ENCODE measurements at regions not wholly inside any gene's neighbourhood (a gene's known extent, or its start where the extent isn't known, plus 50 kb on each side); places are given as distances from the start of the nearest gene placed in this dataset.

DNA sequence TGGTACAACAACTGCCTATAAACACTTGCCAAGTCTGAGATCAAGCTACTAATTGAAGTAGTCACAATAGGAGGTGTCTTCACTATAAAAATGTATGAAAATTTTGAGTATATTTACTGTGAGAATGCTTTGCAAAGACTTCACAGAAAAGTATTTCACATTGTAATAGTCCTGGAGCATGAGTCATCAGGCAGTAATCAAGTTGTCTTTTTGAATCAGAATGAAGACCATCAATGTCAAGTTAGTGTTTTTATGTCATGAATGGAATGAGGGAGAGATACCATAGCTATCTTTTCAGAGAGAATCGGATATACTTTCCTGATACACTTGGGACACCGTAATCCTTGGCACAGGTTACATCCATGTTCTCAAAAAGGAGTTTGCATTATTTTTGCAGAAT is 466.9 kb upstream of the ARRDC3 start:
- Histone ChIP-seq H3K4me3 (ENCODE audit: low read length) (no peak overlapping the region), H3K4me2 (ENCODE audit: low read length) (no peak overlapping the region)

DNA sequence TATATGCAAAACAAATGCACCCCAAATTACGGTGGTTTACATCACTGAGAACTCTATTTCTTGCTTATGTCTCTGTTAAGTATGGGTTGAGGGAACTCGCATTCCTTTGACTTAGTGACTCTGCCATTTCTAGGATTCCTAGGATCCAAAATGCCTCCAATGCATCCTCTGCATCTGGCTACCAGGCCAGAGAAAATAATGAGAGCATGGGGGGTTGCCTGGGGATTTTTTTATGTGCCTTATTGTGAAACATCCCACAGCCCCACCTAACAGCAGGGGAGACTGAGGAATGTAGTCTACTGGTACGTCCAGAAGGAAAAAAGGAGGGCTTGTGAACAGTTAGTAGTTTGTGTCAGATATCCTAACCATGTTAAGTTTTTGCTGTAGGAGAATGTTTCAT is 466.0 kb upstream of the ARRDC3 start:
- Histone ChIP-seq H3K9me2 (replicated peaks; ENCODE audit: control insufficient read depth, low read length) (no peaks in the 10 kb centered on the region), H3K4me2 (ENCODE audit: low read length) (no peak overlapping the region), H3K36me3 (ENCODE audit: control insufficient read depth, low read length) (no peaks in the 10 kb centered on the region), H3K79me2 (ENCODE audit: control insufficient read depth, low read length) (no peaks in the 10 kb centered on the region), H3K4me3 (ENCODE audit: low read length) (no peak overlapping the region), H3K27me3 (ENCODE audit: control insufficient read depth, low read length) (no peaks in the 10 kb centered on the region), H3K27ac (ENCODE audit: low read depth, low read length) (no peak overlapping the region), H3K9me3 (ENCODE audit: control insufficient read depth, insufficient read depth, low read length) (no peaks in the 10 kb centered on the region), H3F3A (ENCODE audit: control insufficient read depth, insufficient read depth) (no peaks in the 10 kb centered on the region), H3K4me1 (ENCODE audit: control insufficient read depth, low read length) (no peaks in the 10 kb centered on the region), H4K20me1 (ENCODE audit: control insufficient read depth, insufficient read depth, low read depth, low read length) (no peaks in the 10 kb centered on the region)
- TF ChIP-seq EZH2phosphoT487 (IDR thresholded peaks at IDR 0.05; ENCODE audit: borderline replicate concordance, low read length) = no peak
- TF ChIP-seq, protein P1, sequence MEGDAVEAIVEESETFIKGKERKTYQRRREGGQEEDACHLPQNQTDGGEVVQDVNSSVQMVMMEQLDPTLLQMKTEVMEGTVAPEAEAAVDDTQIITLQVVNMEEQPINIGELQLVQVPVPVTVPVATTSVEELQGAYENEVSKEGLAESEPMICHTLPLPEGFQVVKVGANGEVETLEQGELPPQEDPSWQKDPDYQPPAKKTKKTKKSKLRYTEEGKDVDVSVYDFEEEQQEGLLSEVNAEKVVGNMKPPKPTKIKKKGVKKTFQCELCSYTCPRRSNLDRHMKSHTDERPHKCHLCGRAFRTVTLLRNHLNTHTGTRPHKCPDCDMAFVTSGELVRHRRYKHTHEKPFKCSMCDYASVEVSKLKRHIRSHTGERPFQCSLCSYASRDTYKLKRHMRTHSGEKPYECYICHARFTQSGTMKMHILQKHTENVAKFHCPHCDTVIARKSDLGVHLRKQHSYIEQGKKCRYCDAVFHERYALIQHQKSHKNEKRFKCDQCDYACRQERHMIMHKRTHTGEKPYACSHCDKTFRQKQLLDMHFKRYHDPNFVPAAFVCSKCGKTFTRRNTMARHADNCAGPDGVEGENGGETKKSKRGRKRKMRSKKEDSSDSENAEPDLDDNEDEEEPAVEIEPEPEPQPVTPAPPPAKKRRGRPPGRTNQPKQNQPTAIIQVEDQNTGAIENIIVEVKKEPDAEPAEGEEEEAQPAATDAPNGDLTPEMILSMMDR (IDR thresholded peaks at IDR 0.05; ENCODE audit: low read depth, low read length, poor library complexity, severe bottlenecking) = no peak

More for the DNA sequence above, 466.9 kb upstream of the ARRDC3 start:
- H3K4me1 ChIP-seq (ENCODE audit: control insufficient read depth, low read length) = no peaks in the 10 kb centered on the region
- H3K27me3 ChIP-seq (ENCODE audit: control insufficient read depth, low read length) = no peaks in the 10 kb centered on the region
- no peaks in the 10 kb centered on the region for H3K79me2 ChIP-seq (ENCODE audit: control insufficient read depth, low read length)
- H3F3A ChIP-seq (ENCODE audit: control insufficient read depth, insufficient read depth) = no peaks in the 10 kb centered on the region
- TF ChIP-seq, protein P1 (IDR thresholded peaks at IDR 0.05; ENCODE audit: low read depth, low read length, poor library complexity, severe bottlenecking) = no peak
- no peak for TF ChIP-seq EZH2phosphoT487 (IDR thresholded peaks at IDR 0.05; ENCODE audit: borderline replicate concordance, low read length)
- H3K27ac ChIP-seq (ENCODE audit: low read depth, low read length) = no peak overlapping the region
- no peaks in the 10 kb centered on the region for H3K36me3 ChIP-seq (ENCODE audit: control insufficient read depth, low read length)
- no peaks in the 10 kb centered on the region for H3K9me2 ChIP-seq (replicated peaks; ENCODE audit: control insufficient read depth, low read length)
- H3K9me3 ChIP-seq (ENCODE audit: control insufficient read depth, insufficient read depth, low read length) = no peaks in the 10 kb centered on the region
- no peaks in the 10 kb centered on the region for H4K20me1 ChIP-seq (ENCODE audit: control insufficient read depth, insufficient read depth, low read depth, low read length)

- TF ChIP-seq, protein P1 (IDR thresholded peaks at IDR 0.05; ENCODE audit: low read depth, low read length, poor library complexity, severe bottlenecking) = no peak
- no peak for TF ChIP-seq EZH2phosphoT487 (IDR thresholded peaks at IDR 0.05; ENCODE audit: borderline replicate concordance, low read length)
- H3K4me3 ChIP-seq (ENCODE audit: low read length) = no peak overlapping the region
- no peaks in the 10 kb centered on the region for H3K9me2 ChIP-seq (replicated peaks; ENCODE audit: control insufficient read depth, low read length)
These were observed 465.3 kb upstream of the ARRDC3 start for GRCh38 chr5:91848453-91848852.

GRCh38 chr5:91841423-91841822 is 458.3 kb upstream of the ARRDC3 start:
- Histone ChIP-seq H3K9me2 (replicated peaks; ENCODE audit: control insufficient read depth, low read length) (no peaks in the 10 kb centered on the region), H4K20me1 (ENCODE audit: control insufficient read depth, insufficient read depth, low read depth, low read length) (no peaks in the 10 kb centered on the region), H3K27ac (ENCODE audit: low read depth, low read length) (no peak overlapping the region), H3K4me2 (ENCODE audit: low read length) (no peak overlapping the region), H3K4me3 (ENCODE audit: low read length) (no peak overlapping the region), H3K79me2 (ENCODE audit: control insufficient read depth, low read length) (no peaks in the 10 kb centered on the region), H3K4me1 (ENCODE audit: control insufficient read depth, low read length) (no peaks in the 10 kb centered on the region), H3K9me3 (ENCODE audit: control insufficient read depth, insufficient read depth, low read length) (no peaks in the 10 kb centered on the region), H3F3A (ENCODE audit: control insufficient read depth, insufficient read depth) (no peaks in the 10 kb centered on the region), H3K36me3 (ENCODE audit: control insufficient read depth, low read length) (no peaks in the 10 kb centered on the region), H3K27me3 (ENCODE audit: control insufficient read depth, low read length) (no peaks in the 10 kb centered on the region)
- TF ChIP-seq EZH2phosphoT487 (IDR thresholded peaks at IDR 0.05; ENCODE audit: borderline replicate concordance, low read length) = no peak
- TF ChIP-seq, protein P1 (IDR thresholded peaks at IDR 0.05; ENCODE audit: low read depth, low read length, poor library complexity, severe bottlenecking) = no peak

More at GRCh38 chr5:91848453-91848852, 465.3 kb upstream of the ARRDC3 start:
- Histone ChIP-seq H3K4me2 (ENCODE audit: low read length) (no peak overlapping the region), H4K20me1 (ENCODE audit: control insufficient read depth, insufficient read depth, low read depth, low read length) (no peaks in the 10 kb centered on the region), H3K36me3 (ENCODE audit: control insufficient read depth, low read length) (no peaks in the 10 kb centered on the region), H3K4me1 (ENCODE audit: control insufficient read depth, low read length) (no peaks in the 10 kb centered on the region), H3K9me3 (ENCODE audit: control insufficient read depth, insufficient read depth, low read length) (no peaks in the 10 kb centered on the region), H3F3A (ENCODE audit: control insufficient read depth, insufficient read depth) (no peaks in the 10 kb centered on the region), H3K27ac (ENCODE audit: low read depth, low read length) (no peak overlapping the region), H3K79me2 (ENCODE audit: control insufficient read depth, low read length) (no peaks in the 10 kb centered on the region), H3K27me3 (ENCODE audit: control insufficient read depth, low read length) (no peaks in the 10 kb centered on the region)

Data from DOHH2 (cell line).